Smooth muscle cell (in vitro differentiated cells): ENCODE measurements at regions not wholly inside any gene's neighbourhood (a gene's known extent, or its start where the extent isn't known, plus 50 kb on each side); places are given as distances from the start of the nearest gene placed in this dataset.

Experiments used
- DNase-seq: peaks from one replicate; lab custom pipeline; 2025; ENCODE audit not compliant: unreplicated experiment; lab: John Stamatoyannopoulos, UW
- H2AFZ ChIP-seq: fragments of 200-600 bp; sonication (generic); 2 replicates; pipeline ENCODE4 v1.6.0; 2016; ENCODE audit warnings: antibody characterized with exemption, low read depth, mild to moderate bottlenecking
- H3F3A ChIP-seq: fragments of 200-600 bp; sonication (generic); 2 replicates; pipeline ENCODE4 v1.6.0; 2017; ENCODE audit warnings: antibody characterized with exemption, low read depth
- H3K27ac ChIP-seq: fragments of 200-600 bp; sonication (generic); 2 replicates; pipeline ENCODE4 v1.5.1; 2016; ENCODE audit warnings: low read depth, mild to moderate bottlenecking
- H3K27me3 ChIP-seq: fragments of 200-600 bp; sonication (generic); 2 replicates; pipeline ENCODE4 v1.6.1; 2016; ENCODE audit warnings: low read depth, mild to moderate bottlenecking
- H3K36me3 ChIP-seq: fragments of 200-600 bp; sonication (generic); 2 replicates; pipeline ENCODE4 v1.5.1; 2016; ENCODE audit warnings: low read depth
- H3K4me1 ChIP-seq: fragments of 200-600 bp; sonication (generic); 2 replicates; pipeline ENCODE4 v1.5.1; 2016; ENCODE audit warnings: low read depth
- H3K4me2 ChIP-seq: fragments of 200-600 bp; sonication (generic); 2 replicates; pipeline ENCODE4 v1.6.0; 2016; ENCODE audit warnings: mild to moderate bottlenecking
- H3K4me3 ChIP-seq: fragments of 200-600 bp; sonication (generic); 2 replicates; pipeline ENCODE4 v1.5.1; 2016; ENCODE audit warnings: mild to moderate bottlenecking
- H3K79me2 ChIP-seq: fragments of 200-600 bp; sonication (generic); 2 replicates; pipeline ENCODE4 v1.6.0; 2016; ENCODE audit warnings: low read depth, mild to moderate bottlenecking
- H3K9ac ChIP-seq: fragments of 200-600 bp; sonication (generic); 2 replicates; pipeline ENCODE4 v1.6.0; 2016; ENCODE audit warnings: low read depth
- H3K9me3 ChIP-seq: fragments of 200-600 bp; sonication (generic); replicated peaks from 2 replicates; pipeline ENCODE4 v1.5.1; 2016; ENCODE audit warnings: low read depth
- H4K20me1 ChIP-seq: fragments of 200-600 bp; sonication (generic); 2 replicates; pipeline ENCODE4 v1.6.0; 2016; ENCODE audit warnings: low read depth
- WGBS: methylation state at CpG from one replicate; pipeline ENCODE4 v1.1.7; 2016; ENCODE audit warnings: low lambda C conversion rate; 5-methylcytosine and 5-hydroxymethylcytosine counted together
- TF ChIP-seq, protein P1 (sequence below): fragments of 200-600 bp; sonication (generic); IDR thresholded peaks from 2 replicates; pipeline ENCODE4 v1.5.1; 2017; ENCODE audit warnings: borderline replicate concordance, mild to moderate bottlenecking, antibody characterized with exemption; ENCODE audit not compliant: insufficient read depth, poor library complexity, severe bottlenecking

GRCh38 chr17:65407017-65407416, 154.4 kb downstream of the AXIN2 start:
- 92% methylated on average over 4 of the region's 4 CpGs for WGBS
- no peaks in the 10 kb centered on the region for H3K9me3 ChIP-seq
- H3K79me2 ChIP-seq: no peaks in the 10 kb centered on the region
- H2AFZ ChIP-seq: no peak overlapping the region
- no peaks in the 10 kb centered on the region for H4K20me1 ChIP-seq
- no peak for DNase-seq
- no peak overlapping the region for H3K27ac ChIP-seq
- TF ChIP-seq, protein P1, sequence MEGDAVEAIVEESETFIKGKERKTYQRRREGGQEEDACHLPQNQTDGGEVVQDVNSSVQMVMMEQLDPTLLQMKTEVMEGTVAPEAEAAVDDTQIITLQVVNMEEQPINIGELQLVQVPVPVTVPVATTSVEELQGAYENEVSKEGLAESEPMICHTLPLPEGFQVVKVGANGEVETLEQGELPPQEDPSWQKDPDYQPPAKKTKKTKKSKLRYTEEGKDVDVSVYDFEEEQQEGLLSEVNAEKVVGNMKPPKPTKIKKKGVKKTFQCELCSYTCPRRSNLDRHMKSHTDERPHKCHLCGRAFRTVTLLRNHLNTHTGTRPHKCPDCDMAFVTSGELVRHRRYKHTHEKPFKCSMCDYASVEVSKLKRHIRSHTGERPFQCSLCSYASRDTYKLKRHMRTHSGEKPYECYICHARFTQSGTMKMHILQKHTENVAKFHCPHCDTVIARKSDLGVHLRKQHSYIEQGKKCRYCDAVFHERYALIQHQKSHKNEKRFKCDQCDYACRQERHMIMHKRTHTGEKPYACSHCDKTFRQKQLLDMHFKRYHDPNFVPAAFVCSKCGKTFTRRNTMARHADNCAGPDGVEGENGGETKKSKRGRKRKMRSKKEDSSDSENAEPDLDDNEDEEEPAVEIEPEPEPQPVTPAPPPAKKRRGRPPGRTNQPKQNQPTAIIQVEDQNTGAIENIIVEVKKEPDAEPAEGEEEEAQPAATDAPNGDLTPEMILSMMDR: no peak
- no peaks in the 10 kb centered on the region for H3K4me1 ChIP-seq
- H3K27me3 ChIP-seq: no peaks in the 10 kb centered on the region
- H3K4me3 ChIP-seq: no peak overlapping the region
- no peak overlapping the region for H3K4me2 ChIP-seq
- H3K36me3 ChIP-seq: no peaks in the 10 kb centered on the region
- no peaks in the 10 kb centered on the region for H3F3A ChIP-seq
- H3K9ac ChIP-seq: no peak overlapping the region

DNA sequence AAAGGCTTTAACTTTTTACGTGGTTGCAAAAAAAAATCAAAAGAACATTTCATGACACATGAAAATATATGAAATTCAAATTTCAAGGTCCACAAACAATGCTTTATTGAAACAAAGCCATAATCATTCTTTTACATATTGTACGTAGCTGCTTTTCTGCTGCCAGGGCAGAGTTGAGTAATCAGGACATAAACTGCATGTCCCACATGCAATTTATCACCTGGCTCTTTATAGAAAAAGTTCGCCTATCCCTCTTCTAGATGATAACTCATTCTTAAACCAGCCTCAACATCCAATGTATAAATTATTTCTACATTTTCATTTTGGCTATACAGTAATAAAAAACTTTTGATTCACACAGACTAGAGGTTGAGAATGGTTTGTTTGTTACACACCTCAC, 154.9 kb downstream of the AXIN2 start:
- Histone ChIP-seq H4K20me1 (no peaks in the 10 kb centered on the region), H3K4me3 (no peak overlapping the region), H3K27ac (no peak overlapping the region), H3K79me2 (no peaks in the 10 kb centered on the region), H3F3A (no peaks in the 10 kb centered on the region), H3K27me3 (no peaks in the 10 kb centered on the region), H3K9me3 (no peaks in the 10 kb centered on the region), H3K9ac (no peak overlapping the region), H3K4me2 (no peak overlapping the region), H3K36me3 (no peaks in the 10 kb centered on the region), H2AFZ (no peak overlapping the region), H3K4me1 (no peaks in the 10 kb centered on the region)
- TF ChIP-seq, protein P1: no peak
- WGBS: 94% methylated on average over 3 of the region's 3 CpGs
- no peak for DNase-seq

GRCh38 chr17:65405563-65405962, 155.9 kb downstream of the AXIN2 start:
- 78% methylated on average over 9 of the region's 9 CpGs for WGBS
- Histone ChIP-seq H3K4me3 (no peak overlapping the region), H3K79me2 (no peaks in the 10 kb centered on the region), H3K27ac (no peak overlapping the region), H3K4me2 (no peak overlapping the region), H3F3A (no peaks in the 10 kb centered on the region), H3K9me3 (no peaks in the 10 kb centered on the region), H2AFZ (no peak overlapping the region), H3K4me1 (no peaks in the 10 kb centered on the region), H3K9ac (no peak overlapping the region), H4K20me1 (no peaks in the 10 kb centered on the region), H3K27me3 (no peaks in the 10 kb centered on the region), H3K36me3 (no peaks in the 10 kb centered on the region)
- TF ChIP-seq, protein P1: no peak
- no peak for DNase-seq

DNA sequence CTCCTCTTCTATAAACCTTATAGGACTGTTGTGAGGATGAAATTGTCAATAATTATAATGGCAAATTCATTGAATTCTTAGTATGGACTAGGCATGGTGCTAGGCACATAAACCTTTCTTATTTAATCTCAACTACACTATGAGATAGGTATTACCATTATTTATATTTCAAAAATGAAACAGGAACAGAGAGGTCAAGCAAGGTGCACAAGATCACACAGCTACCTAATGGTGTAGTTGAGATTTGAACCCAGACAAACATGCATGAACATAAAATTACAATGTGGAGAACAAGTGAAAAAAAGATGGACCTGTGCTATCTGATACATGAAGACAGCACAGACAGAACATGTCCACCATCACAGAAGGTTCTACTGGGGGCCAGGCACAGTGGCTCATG, 156.7 kb downstream of the AXIN2 start:
- no peaks in the 10 kb centered on the region for H4K20me1 ChIP-seq
- H3K9ac ChIP-seq: no peak overlapping the region
- no peak overlapping the region for H3K27ac ChIP-seq
- no peaks in the 10 kb centered on the region for H3K9me3 ChIP-seq
- DNase-seq: no peak
- no peaks in the 10 kb centered on the region for H3F3A ChIP-seq
- H3K36me3 ChIP-seq: no peaks in the 10 kb centered on the region
- no peak overlapping the region for H3K4me3 ChIP-seq
- no peak overlapping the region for H3K4me2 ChIP-seq
- no peaks in the 10 kb centered on the region for H3K27me3 ChIP-seq
- no peaks in the 10 kb centered on the region for H3K4me1 ChIP-seq
- H3K79me2 ChIP-seq: no peaks in the 10 kb centered on the region
- H2AFZ ChIP-seq: no peak overlapping the region
- TF ChIP-seq, protein P1: no peak
